NCI-H1105 (cell line): ENCODE measurements at regions not wholly inside any gene's neighbourhood (a gene's known extent, or its start where the extent isn't known, plus 50 kb on each side); places are given as distances from the start of the nearest gene placed in this dataset.
A peak's percentile ranks its signal among the peaks of the same experiment; 100 is the strongest.
"Not testable (repeated sequence)": the region's sequence is repeated elsewhere in the genome, so short reads cannot be mapped to it uniquely, and the experiment has no call there.

ENCODE experiments used
- DNase-seq: peaks from one replicate; lab custom pipeline; 2025; lab: John Stamatoyannopoulos, UW

DNA sequence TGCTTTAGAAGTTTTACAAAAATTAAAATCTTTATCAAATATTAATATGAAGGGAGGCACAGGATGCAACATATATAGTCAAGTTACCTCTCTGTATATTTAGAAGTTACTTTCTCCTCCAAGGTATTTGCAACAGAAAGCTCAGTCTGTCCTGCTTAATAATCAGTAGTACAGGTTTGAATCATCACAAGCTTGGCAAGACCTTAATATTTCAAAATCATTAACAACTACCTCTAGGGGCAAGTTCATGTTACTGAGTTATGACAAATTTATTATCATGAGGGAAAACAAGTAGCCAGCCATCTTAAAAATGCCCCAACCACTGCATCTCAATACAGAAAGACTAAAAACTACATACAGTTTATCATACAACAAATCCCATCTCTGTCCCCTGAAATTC lies 116.0 kb downstream of the PMAIP1 start:
- not testable (repeated sequence) for DNase-seq

DNA sequence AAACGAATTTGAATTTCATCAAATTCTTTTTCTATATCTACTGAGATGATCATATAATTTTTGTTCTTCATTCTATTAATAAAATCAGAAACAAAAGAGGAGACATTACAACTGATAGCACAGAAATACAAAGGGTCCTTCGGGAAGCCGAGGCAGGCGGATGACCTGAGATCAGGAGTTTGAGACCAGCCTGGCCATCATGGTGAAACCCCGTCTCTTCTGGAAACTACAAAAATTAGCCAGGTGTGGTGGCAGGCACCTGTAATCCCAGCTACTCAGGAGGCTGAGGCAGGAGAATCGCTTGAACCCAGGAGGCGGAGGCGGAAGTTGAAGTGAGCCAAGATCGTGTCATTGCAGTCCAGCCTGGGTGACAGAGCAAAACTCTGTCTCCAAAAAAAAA lies 113.4 kb downstream of the PMAIP1 start:
- DNase-seq, result not testable (repeated sequence)

DNA sequence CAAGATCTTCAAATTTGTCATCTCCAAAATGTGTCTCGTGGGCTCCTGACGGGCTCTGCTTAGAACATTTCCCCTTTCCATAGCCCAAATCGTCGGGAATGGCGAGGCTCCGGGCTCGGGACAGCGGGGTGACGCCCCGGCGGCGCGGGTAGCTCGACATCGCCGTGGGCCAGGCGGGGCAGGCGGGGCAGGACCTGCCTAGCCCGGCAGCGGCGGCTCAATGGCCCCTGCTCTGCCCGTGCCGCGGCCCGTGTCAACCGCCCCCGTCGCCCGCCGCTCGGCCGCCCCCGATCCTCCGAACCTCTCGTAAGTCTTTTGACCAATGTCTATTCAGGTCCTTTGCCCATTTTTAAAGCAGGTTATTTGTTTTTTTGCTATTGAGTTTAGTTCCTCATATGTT lies 111.2 kb downstream of the PMAIP1 start:
- no peak for DNase-seq

GRCh38 chr18:60010513-60010912 lies 110.7 kb downstream of the PMAIP1 start:
- DNase-seq, result no peak

GRCh38 chr18:60007661-60008060 lies 107.9 kb downstream of the PMAIP1 start:
- no peak for DNase-seq

DNA sequence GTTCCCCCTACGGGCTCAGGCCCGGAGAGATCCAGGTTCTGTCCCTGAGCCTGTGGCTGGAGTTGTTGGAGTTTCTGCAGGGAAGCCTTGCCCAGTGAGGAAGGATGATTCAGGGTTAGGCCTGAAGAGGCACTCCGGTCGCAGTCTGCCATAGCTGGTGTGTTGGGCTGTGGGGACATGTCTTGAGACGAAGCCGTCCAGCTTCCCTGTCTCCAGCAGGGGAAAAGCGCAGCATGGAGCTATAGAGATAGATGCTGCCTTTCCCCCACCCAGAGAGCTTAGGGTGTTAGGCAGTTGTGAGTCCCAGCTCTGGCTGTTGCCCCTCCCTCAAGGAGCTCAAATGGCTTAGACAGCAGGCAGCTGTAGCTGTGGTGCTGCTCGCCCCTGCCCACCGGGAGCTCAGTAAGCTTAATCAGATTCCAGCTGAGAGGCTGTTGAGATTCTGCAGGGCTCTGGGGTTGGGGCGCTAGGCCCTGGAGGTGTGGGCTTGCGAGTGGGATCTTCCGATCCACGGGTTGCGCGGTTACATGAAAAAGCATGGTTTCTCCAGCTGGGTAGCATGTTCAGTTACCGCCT lies 103.9 kb downstream of the PMAIP1 start:
- DNase-seq, result no peak

- peak; percentile 69 for DNase-seq
These were observed 96.7 kb downstream of the PMAIP1 start for GRCh38 chr18:59996370-59996966.

GRCh38 chr18:59994357-59994756 lies 94.6 kb downstream of the PMAIP1 start:
- DNase-seq, result peak; percentile 17

GRCh38 chr18:59993560-59993959 lies 93.8 kb downstream of the PMAIP1 start:
- DNase-seq, result no peak

DNA sequence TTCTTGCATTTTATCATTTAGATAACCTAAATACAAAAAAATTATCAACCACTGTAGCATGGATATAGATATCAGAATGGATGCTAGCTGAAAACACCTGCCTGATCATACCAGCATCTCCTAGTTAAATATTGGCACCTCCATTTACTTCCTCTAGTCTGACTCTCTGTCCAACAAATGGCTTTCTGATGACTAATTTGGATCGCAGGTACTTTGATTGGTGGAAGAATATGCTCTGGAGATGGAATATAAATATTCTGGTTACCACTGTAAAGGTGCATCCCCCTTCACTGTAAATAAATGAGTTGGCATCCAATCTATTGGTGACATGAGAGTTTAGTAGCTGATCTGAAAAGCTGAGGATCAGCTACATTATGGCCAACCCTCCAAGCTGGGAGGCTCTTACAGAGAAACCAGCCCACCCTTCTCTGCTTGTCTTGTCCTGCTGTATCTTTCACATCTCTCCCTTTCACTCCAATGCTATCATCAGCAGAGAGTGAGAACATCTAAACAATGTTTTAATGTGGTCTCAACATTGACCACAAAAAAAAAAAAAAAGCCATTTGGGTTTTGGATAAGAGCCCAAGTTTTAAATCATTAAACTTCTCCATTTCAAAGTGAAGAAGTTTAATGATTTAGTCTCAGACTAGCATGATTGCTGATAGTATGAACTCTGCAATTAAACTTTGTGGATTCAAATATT lies 90.5 kb downstream of the PMAIP1 start:
- DNase-seq, result no peak

- DNase-seq, result peak; percentile 43
These were observed 88.4 kb downstream of the PMAIP1 start for GRCh38 chr18:59988098-59988706.

- no peak for DNase-seq
These were observed 87.3 kb downstream of the PMAIP1 start for GRCh38 chr18:59987102-59987501.

GRCh38 chr18:59986139-59986538 lies 86.3 kb downstream of the PMAIP1 start:
- no peak for DNase-seq

- DNase-seq, result no peak
These were observed 85.5 kb downstream of the PMAIP1 start for GRCh38 chr18:59985289-59985688.

- DNase-seq, result no peak
These were observed 83.7 kb downstream of the PMAIP1 start for GRCh38 chr18:59983506-59983905.

- no peak for DNase-seq
These were observed 80.4 kb downstream of the PMAIP1 start for GRCh38 chr18:59980188-59980637.

DNA sequence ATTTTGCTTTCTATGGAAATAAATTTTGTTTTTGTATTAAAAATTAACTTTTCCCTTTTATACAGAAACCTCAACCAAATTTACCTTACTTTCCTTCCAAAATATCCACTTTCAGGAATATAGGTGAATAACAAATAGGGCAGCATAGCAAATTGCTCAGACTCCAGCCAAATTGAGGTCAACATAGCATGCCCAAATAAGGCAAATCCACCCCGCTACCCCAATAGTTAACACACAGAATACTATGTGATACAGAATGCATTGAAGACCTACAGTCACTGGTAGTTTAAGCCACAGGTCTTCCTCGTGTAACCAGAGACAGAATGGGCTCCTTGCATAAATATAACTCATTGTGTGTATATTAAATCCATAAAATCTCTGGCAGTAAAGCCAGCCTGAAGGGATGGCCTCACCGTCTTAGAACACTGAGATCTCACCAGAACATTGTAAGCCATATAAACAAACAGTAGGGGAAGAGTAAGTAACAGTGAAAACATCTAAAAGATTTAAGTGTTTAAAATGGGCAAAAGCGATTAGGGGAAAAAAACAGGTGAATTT lies 72.2 kb downstream of the PMAIP1 start:
- no peak for DNase-seq

DNA sequence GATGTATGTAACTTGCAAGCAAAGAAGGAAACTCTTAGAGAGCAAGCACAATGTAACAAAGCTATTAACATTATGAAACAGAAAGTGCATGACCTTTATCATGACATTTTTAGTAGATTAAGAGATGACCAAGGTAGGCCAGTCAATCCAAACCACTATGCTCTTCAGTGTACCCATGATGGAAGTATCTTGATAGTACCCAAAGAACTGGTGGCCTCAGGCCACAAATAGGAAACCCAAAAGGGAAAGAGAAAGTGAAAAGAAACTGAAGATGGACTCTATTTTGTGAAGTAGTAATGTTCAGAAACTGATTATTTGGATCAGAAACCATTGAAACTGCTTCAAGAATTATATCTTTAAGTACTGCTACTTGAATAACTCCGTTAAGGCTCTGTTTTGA lies 71.3 kb downstream of the PMAIP1 start:
- not testable (repeated sequence) for DNase-seq

DNA sequence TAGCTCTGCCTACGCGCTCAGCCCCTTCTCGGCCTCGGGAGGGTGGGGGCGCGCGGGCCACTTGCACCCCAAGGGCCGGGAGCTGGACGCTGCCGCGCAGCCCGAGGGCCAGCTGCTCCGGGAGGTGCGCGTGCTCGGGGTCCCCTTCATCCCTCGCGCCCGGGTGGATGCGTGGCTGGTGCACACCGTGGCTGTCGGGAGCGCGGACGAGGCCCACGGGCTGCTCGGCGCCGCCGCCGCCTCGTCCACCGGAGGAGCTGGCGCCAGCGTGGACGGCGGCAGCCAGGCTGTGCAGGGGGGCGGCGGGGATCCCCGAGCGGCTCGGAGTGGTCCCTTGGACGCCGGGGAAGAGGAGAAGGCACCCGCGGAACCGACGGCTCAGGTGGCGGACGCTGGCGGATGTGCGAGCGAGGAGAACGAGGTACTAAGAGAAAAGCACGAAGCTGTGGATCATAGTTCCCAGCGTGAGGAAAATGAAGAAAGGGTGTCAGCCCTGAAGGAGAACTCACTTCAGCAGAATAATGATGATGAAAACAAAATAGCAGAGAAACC lies 69.8 kb downstream of the PMAIP1 start:
- not testable (repeated sequence) for DNase-seq

DNA sequence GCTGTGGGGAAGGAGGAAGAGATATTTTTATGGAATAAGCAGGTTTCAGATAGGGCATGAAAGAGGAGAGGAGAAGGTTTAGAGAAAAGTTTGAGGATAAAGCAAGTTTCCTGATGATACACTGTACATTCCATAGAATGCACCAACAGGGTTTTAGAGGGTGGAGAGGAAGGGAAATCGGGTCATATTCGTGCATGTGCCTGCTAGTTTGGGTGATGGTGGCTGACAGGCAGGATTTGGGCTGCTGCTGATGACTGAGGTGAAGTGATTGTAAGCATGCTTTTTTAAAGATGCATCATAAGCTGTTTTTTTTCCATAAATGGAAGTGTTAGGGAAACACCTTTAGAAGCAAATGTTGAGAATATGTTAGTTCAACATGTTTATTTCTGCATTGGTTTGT lies 68.8 kb downstream of the PMAIP1 start:
- DNase-seq, result no peak

DNA sequence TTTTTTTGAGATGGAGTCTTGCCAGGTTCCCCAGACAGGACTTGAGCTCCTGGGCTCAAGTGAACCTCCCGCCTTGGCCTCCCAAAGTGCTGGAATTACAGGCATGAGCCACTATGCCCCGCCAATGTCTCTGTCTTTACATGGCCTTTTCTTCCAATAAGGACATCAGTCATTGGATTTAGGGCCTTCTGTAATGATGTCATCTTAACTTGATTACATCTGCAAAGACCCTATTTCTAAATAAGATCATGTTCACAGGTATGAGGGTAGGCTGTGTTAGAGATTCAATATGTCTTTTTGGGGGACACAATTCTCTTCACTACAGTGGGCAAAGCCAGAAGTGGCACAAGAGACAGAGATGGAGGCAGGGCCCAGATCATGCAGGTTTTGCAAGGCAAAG lies 68.1 kb downstream of the PMAIP1 start:
- DNase-seq, result no peak

GRCh38 chr18:59966913-59967312 lies 67.1 kb downstream of the PMAIP1 start:
- DNase-seq, result no peak
